Spinal cord (tissue), 9 donors: ENCODE measurements at regions not wholly inside any gene's neighbourhood (a gene's known extent, or its start where the extent isn't known, plus 50 kb on each side); places are given as distances from the start of the nearest gene placed in this dataset.

Experiments used
- DNase-seq, 6 donors: peaks; one replicate each; pipeline versions ENCODE4 v3.0.0 to v3.0.0-alpha.2; 2013 to 2015; ENCODE audit warnings: low spot score in 6 of 6, low read depth in 4 of 6
- H3K27ac ChIP-seq: one replicate; pipeline ENCODE4 v1.5.1; 2013; ENCODE audit warnings: low read depth, low read length, control low read depth
- H3K27me3 ChIP-seq: one replicate; pipeline ENCODE4 v1.6.1; 2013; ENCODE audit warnings: low read length; ENCODE audit not compliant: control insufficient read depth, insufficient read depth
- H3K36me3 ChIP-seq: one replicate; pipeline ENCODE4 v1.6.1; 2013; ENCODE audit warnings: low read length; ENCODE audit not compliant: control insufficient read depth, insufficient read depth
- H3K4me1 ChIP-seq: one replicate; pipeline ENCODE4 v1.6.1; 2013; ENCODE audit warnings: low read length; ENCODE audit not compliant: control insufficient read depth, insufficient read depth
- H3K4me3 ChIP-seq: one replicate; pipeline ENCODE4 v1.5.1; 2013; ENCODE audit warnings: low read depth, low read length, control low read depth
- H3K9me3 ChIP-seq: one replicate; pipeline ENCODE4 v1.6.1; 2013; ENCODE audit warnings: low read length; ENCODE audit not compliant: control insufficient read depth, insufficient read depth
- WGBS: methylation state at CpG from one replicate; pipeline ENCODE4 v1.1.5; 2013; ENCODE audit warnings: missing lambda C conversion rate; ENCODE audit not compliant: insufficient coverage; 5-methylcytosine and 5-hydroxymethylcytosine counted together
- donor health status: healthy.

- no peaks in the 10 kb centered on the region for H3K27me3 ChIP-seq
- H3K4me1 ChIP-seq: no peaks in the 10 kb centered on the region
- WGBS: 90% methylated on average over 10 of the region's 13 CpGs
- H3K4me3 ChIP-seq: no peak overlapping the region
- H3K27ac ChIP-seq: no peak overlapping the region
- no peak for DNase-seq
- no peaks in the 10 kb centered on the region for H3K36me3 ChIP-seq
- peaks cover 3% of the 10 kb centered on the region for H3K9me3 ChIP-seq
Measured at GRCh38 chr6:163970846-163971564, 556.5 kb downstream of the QKI start.

GRCh38 chr6:163965426-163966348, 551.2 kb downstream of the QKI start:
- WGBS: 61% methylated on average over 9 of the region's 14 CpGs
- peak overlapping the region; percentile 69 for H3K27ac ChIP-seq
- H3K4me3 ChIP-seq: no peak overlapping the region
- no peaks in the 10 kb centered on the region for H3K27me3 ChIP-seq
- no peaks in the 10 kb centered on the region for H3K9me3 ChIP-seq
- peaks cover 9% of the 10 kb centered on the region for H3K4me1 ChIP-seq
- DNase-seq: peak in 2 of 6 donors; percentile 62 to 79
- H3K36me3 ChIP-seq: no peaks in the 10 kb centered on the region

GRCh38 chr6:163964789-163965188, 550.3 kb downstream of the QKI start:
- H3K4me1 ChIP-seq: peaks cover 18% of the 10 kb centered on the region
- H3K9me3 ChIP-seq: no peaks in the 10 kb centered on the region
- H3K36me3 ChIP-seq: no peaks in the 10 kb centered on the region
- no peak overlapping the region for H3K27ac ChIP-seq
- no peak for DNase-seq
- no peak overlapping the region for H3K4me3 ChIP-seq
- WGBS: 76% methylated on average over 3 of the region's 6 CpGs
- no peaks in the 10 kb centered on the region for H3K27me3 ChIP-seq

GRCh38 chr6:163963205-163964120, 548.9 kb downstream of the QKI start:
- Histone ChIP-seq H3K36me3 (no peaks in the 10 kb centered on the region), H3K27ac (no peak overlapping the region), H3K4me1 (peaks cover 26% of the 10 kb centered on the region), H3K4me3 (no peak overlapping the region), H3K9me3 (no peaks in the 10 kb centered on the region), H3K27me3 (no peaks in the 10 kb centered on the region)
- WGBS: 73% methylated on average over 8 of the region's 23 CpGs
- no peak for DNase-seq

GRCh38 chr6:163962627-163963117, 548.2 kb downstream of the QKI start:
- Histone ChIP-seq H3K4me1 (peaks cover 26% of the 10 kb centered on the region), H3K36me3 (no peaks in the 10 kb centered on the region), H3K9me3 (no peaks in the 10 kb centered on the region), H3K4me3 (no peak overlapping the region), H3K27me3 (no peaks in the 10 kb centered on the region), H3K27ac (no peak overlapping the region)
- 87% methylated on average over 5 of the region's 13 CpGs for WGBS
- peak in 1 of 6 donors; percentile 31 for DNase-seq

- DNase-seq: no peak
- Histone ChIP-seq H3K36me3 (no peaks in the 10 kb centered on the region), H3K27ac (peak overlapping the region; percentile 45), H3K4me1 (peaks cover 19% of the 10 kb centered on the region), H3K4me3 (no peak overlapping the region), H3K27me3 (no peaks in the 10 kb centered on the region), H3K9me3 (no peaks in the 10 kb centered on the region)
- WGBS: 39% methylated on average over 3 of the region's 10 CpGs
Measured at GRCh38 chr6:163960128-163960527, 545.6 kb downstream of the QKI start.

- Histone ChIP-seq H3K36me3 (no peaks in the 10 kb centered on the region), H3K9me3 (peaks cover 4% of the 10 kb centered on the region), H3K27me3 (no peaks in the 10 kb centered on the region), H3K4me3 (no peak overlapping the region), H3K27ac (no peak overlapping the region), H3K4me1 (peaks cover 19% of the 10 kb centered on the region)
- DNase-seq: no peak
- WGBS: 69% methylated on average over 2 of the region's 3 CpGs
Measured at GRCh38 chr6:163958646-163959045, 544.1 kb downstream of the QKI start.

- H3K9me3 ChIP-seq: peaks cover 4% of the 10 kb centered on the region
- peaks cover 19% of the 10 kb centered on the region for H3K4me1 ChIP-seq
- no peak overlapping the region for H3K27ac ChIP-seq
- peak in 1 of 6 donors; percentile 50 for DNase-seq
- no peaks in the 10 kb centered on the region for H3K36me3 ChIP-seq
- 48% methylated on average over 8 of the region's 12 CpGs for WGBS
- no peaks in the 10 kb centered on the region for H3K27me3 ChIP-seq
- H3K4me3 ChIP-seq: no peak overlapping the region
Measured at GRCh38 chr6:163956571-163957407, 542.3 kb downstream of the QKI start.
